ENCODE measurements at regions not wholly inside any gene's neighbourhood (a gene's known extent, or its start where the extent isn't known, plus 50 kb on each side); places are given as distances from the start of the nearest gene placed in this dataset.

GRCh38 chr18:22080035-22080434 lies 89.4 kb upstream of the GATA6 start:
- no peak for TF ChIP-seq CTCF (IDR thresholded peaks at IDR 0.05; ENCODE audit: control insufficient read depth, extremely low read depth, insufficient read depth)

GRCh38 chr18:22082408-22082807 lies 87.0 kb upstream of the GATA6 start:
- no peak overlapping the region for H3K4me3 ChIP-seq (ENCODE audit: low read depth, low read length)
- TF ChIP-seq CTCF (IDR thresholded peaks at IDR 0.05; ENCODE audit: control insufficient read depth, extremely low read depth, insufficient read depth), result no peak

More at GRCh38 chr18:22080035-22080434, 89.4 kb upstream of the GATA6 start:
- no peak for DNase-seq (ENCODE audit: low read depth)
- H3K4me3 ChIP-seq (ENCODE audit: low read depth, low read length), result no peak overlapping the region

GRCh38 chr18:22084547-22084946 lies 84.8 kb upstream of the GATA6 start:
- DNase-seq (ENCODE audit: low read depth), result no peak
- no peak overlapping the region for H3K4me3 ChIP-seq (ENCODE audit: low read depth, low read length)
- TF ChIP-seq CTCF (IDR thresholded peaks at IDR 0.05; ENCODE audit: control insufficient read depth, extremely low read depth, insufficient read depth), result no peak

More at GRCh38 chr18:22082408-22082807, 87.0 kb upstream of the GATA6 start:
- no peak for DNase-seq (ENCODE audit: low read depth)

GRCh38 chr18:22086973-22087372 lies 82.4 kb upstream of the GATA6 start:
- no peak overlapping the region for H3K4me3 ChIP-seq (ENCODE audit: low read depth, low read length)
- TF ChIP-seq CTCF (IDR thresholded peaks at IDR 0.05; ENCODE audit: control insufficient read depth, extremely low read depth, insufficient read depth), result no peak
- no peak for DNase-seq (ENCODE audit: low read depth)

- no peak overlapping the region for H3K4me3 ChIP-seq (ENCODE audit: low read depth, low read length)
- no peak for TF ChIP-seq CTCF (IDR thresholded peaks at IDR 0.05; ENCODE audit: control insufficient read depth, extremely low read depth, insufficient read depth)
- DNase-seq (ENCODE audit: low read depth), result no peak
Observed at GRCh38 chr18:22088029-22088428, 81.4 kb upstream of the GATA6 start.

GRCh38 chr18:22088996-22089640 lies 80.3 kb upstream of the GATA6 start:
- TF ChIP-seq CTCF (IDR thresholded peaks at IDR 0.05; ENCODE audit: control insufficient read depth, extremely low read depth, insufficient read depth), result no peak
- DNase-seq (ENCODE audit: low read depth), result no peak
- H3K4me3 ChIP-seq (ENCODE audit: low read depth, low read length), result no peak overlapping the region

GRCh38 chr18:22091341-22091740 lies 78.0 kb upstream of the GATA6 start:
- TF ChIP-seq CTCF (IDR thresholded peaks at IDR 0.05; ENCODE audit: control insufficient read depth, extremely low read depth, insufficient read depth), result no peak
- H3K4me3 ChIP-seq (ENCODE audit: low read depth, low read length), result no peak overlapping the region
- no peak for DNase-seq (ENCODE audit: low read depth)

Measured in LNCaP clone FGC (cell line).